LNCaP clone FGC (cell line): ENCODE measurements at regions not wholly inside any gene's neighbourhood (a gene's known extent, or its start where the extent isn't known, plus 50 kb on each side); places are given as distances from the start of the nearest gene placed in this dataset.

Experiments used
- DNase-seq: peaks from one replicate; pipeline ENCODE4 v3.0.0-alpha.2; 2011; ENCODE audit warnings: low read depth
- H3K4me3 ChIP-seq: 2 replicates; pipeline ENCODE4 v1.5.1; 2011; ENCODE audit warnings: mild to moderate bottlenecking, low read depth, low read length, control low read depth
- CTCF ChIP-seq: IDR thresholded peaks from 2 replicates; pipeline ENCODE4 v1.5.1; 2012; ENCODE audit warnings: mild to moderate bottlenecking; ENCODE audit not compliant: control insufficient read depth, insufficient read depth; ENCODE audit errors: extremely low read depth

- TF ChIP-seq CTCF: no peak
- DNase-seq: no peak
- no peak overlapping the region for H3K4me3 ChIP-seq
Measured at GRCh38 chr2:217289177-217289906, 429.5 kb upstream of the TNP1 start.

- no peak for TF ChIP-seq CTCF
- no peak overlapping the region for H3K4me3 ChIP-seq
- no peak for DNase-seq
Measured at GRCh38 chr2:217288472-217289063, 428.7 kb upstream of the TNP1 start.

GRCh38 chr2:217286833-217287232 is 427.0 kb upstream of the TNP1 start:
- no peak for TF ChIP-seq CTCF

GRCh38 chr2:217285926-217286325 is 426.1 kb upstream of the TNP1 start:
- DNase-seq: no peak
- TF ChIP-seq CTCF: no peak
- no peak overlapping the region for H3K4me3 ChIP-seq

More at GRCh38 chr2:217286833-217287232, 427.0 kb upstream of the TNP1 start:
- no peak overlapping the region for H3K4me3 ChIP-seq
- DNase-seq: no peak

- no peak for DNase-seq
- H3K4me3 ChIP-seq: no peak overlapping the region
- no peak for TF ChIP-seq CTCF
Measured at GRCh38 chr2:217283460-217283859, 423.6 kb upstream of the TNP1 start.

- no peak for TF ChIP-seq CTCF
- no peak overlapping the region for H3K4me3 ChIP-seq
- DNase-seq: no peak
Measured at GRCh38 chr2:217282531-217282930, 422.7 kb upstream of the TNP1 start.

GRCh38 chr2:217279556-217279955 is 419.7 kb upstream of the TNP1 start:
- no peak for TF ChIP-seq CTCF
- no peak overlapping the region for H3K4me3 ChIP-seq
- no peak for DNase-seq
